DND-41 (cell line): ENCODE measurements at regions not wholly inside any gene's neighbourhood (a gene's known extent, or its start where the extent isn't known, plus 50 kb on each side); places are given as distances from the start of the nearest gene placed in this dataset.

ENCODE experiments used
- ATAC-seq: fragments of 200-7000 bp; cut with Tn5 transposase; 3 replicates; pipeline ENCODE4 v1.9.1; 2021; ENCODE audit warnings: low read depth; ENCODE audit not compliant: insufficient read depth
- DNase-seq: peaks from one replicate; pipeline ENCODE4 v3.0.0-alpha.2; 2020
- H2AFZ ChIP-seq: 2 replicates; pipeline ENCODE4 v1.6.0; 2012; ENCODE audit warnings: low read depth, low read length
- H3K27ac ChIP-seq: 2 replicates; pipeline ENCODE4 v1.5.1; 2012; ENCODE audit warnings: low read length, inconsistent platforms
- H3K27me3 ChIP-seq: fragments of 200-600 bp; sonication (generic); 2 replicates; pipeline ENCODE4 v1.6.0; 2012; ENCODE audit warnings: low read length, mild to moderate bottlenecking, inconsistent platforms; ENCODE audit not compliant: insufficient read depth, poor library complexity
- H3K36me3 ChIP-seq: 2 replicates; pipeline ENCODE4 v1.5.1; 2012; ENCODE audit warnings: low read length, inconsistent platforms; ENCODE audit not compliant: insufficient read depth
- H3K4me1 ChIP-seq: 2 replicates; pipeline ENCODE4 v1.5.1; 2012; ENCODE audit warnings: mild to moderate bottlenecking, low read length; ENCODE audit not compliant: insufficient read depth
- H3K4me2 ChIP-seq: 2 replicates; pipeline ENCODE4 v1.6.0; 2012; ENCODE audit warnings: mild to moderate bottlenecking, moderate library complexity, low read length, inconsistent platforms; ENCODE audit not compliant: insufficient read depth
- H3K4me3 ChIP-seq, 2 experiments: fragments of 200-600 bp in 1 of 2; shearing (Covaris generic) in 1 of 2; 2 replicates each; pipeline ENCODE4 v1.5.1; 2012 to 2016; ENCODE audit warnings: inconsistent platforms in 2 of 2, low read length in 2 of 2, mild to moderate bottlenecking in 2 of 2, low read depth in 1 of 2, moderate library complexity in 1 of 2
- H3K79me2 ChIP-seq: 2 replicates; pipeline ENCODE4 v1.6.0; 2012; ENCODE audit warnings: low read length, inconsistent platforms; ENCODE audit not compliant: insufficient read depth
- H3K9ac ChIP-seq: 2 replicates; pipeline ENCODE4 v1.6.0; 2012; ENCODE audit warnings: low read depth, mild to moderate bottlenecking, inconsistent platforms, low read length, moderate library complexity
- H3K9me3 ChIP-seq: 2 replicates; pipeline ENCODE4 v1.5.1; 2012; ENCODE audit warnings: low read length, moderate library complexity, mild to moderate bottlenecking, inconsistent platforms; ENCODE audit not compliant: insufficient read depth, severe bottlenecking
- H4K20me1 ChIP-seq: 2 replicates; pipeline ENCODE4 v1.6.0; 2012; ENCODE audit warnings: low read length; ENCODE audit not compliant: insufficient read depth
- CTCF ChIP-seq: IDR thresholded peaks from 2 replicates; pipeline ENCODE4 v1.5.1; 2012; ENCODE audit warnings: borderline replicate concordance, low read length, moderate library complexity, mild to moderate bottlenecking; ENCODE audit not compliant: poor library complexity, severe bottlenecking; ENCODE audit errors: extremely low read depth
- EZH2 ChIP-seq: IDR thresholded peaks from 3 replicates; pipeline ENCODE4 v1.6.1; 2012; ENCODE audit warnings: borderline replicate concordance, low read depth, mild to moderate bottlenecking, moderate library complexity, low read length, inconsistent platforms; ENCODE audit not compliant: severe bottlenecking

- H3K27me3 ChIP-seq: peaks cover 18% of the 10 kb centered on the region
- H3K79me2 ChIP-seq: no peaks in the 10 kb centered on the region
- no peak overlapping the region for H2AFZ ChIP-seq
- H3K4me2 ChIP-seq: no peak overlapping the region
- no peak overlapping the region for H3K9ac ChIP-seq
- H3K4me1 ChIP-seq: peaks cover 17% of the 10 kb centered on the region
- H3K9me3 ChIP-seq: no peaks in the 10 kb centered on the region
- no peak overlapping the region for H3K4me3 ChIP-seq
- H3K36me3 ChIP-seq: no peaks in the 10 kb centered on the region
- no peaks in the 10 kb centered on the region for H4K20me1 ChIP-seq
- DNase-seq (no peak), ATAC-seq (no peak)
- no peak overlapping the region for H3K27ac ChIP-seq
- no peak for TF ChIP-seq CTCF
- TF ChIP-seq EZH2: no peak
Measured at GRCh38 chr7:155362380-155363145, 64.9 kb downstream of the INSIG1 start.

- no peak for TF ChIP-seq CTCF
- no peak for TF ChIP-seq EZH2
- no peak overlapping the region for H2AFZ ChIP-seq
- DNase-seq: no peak
- no peak overlapping the region for H3K4me2 ChIP-seq
- no peak overlapping the region for H3K27ac ChIP-seq
- no peaks in the 10 kb centered on the region for H3K9me3 ChIP-seq
- H3K4me1 ChIP-seq: peaks cover 17% of the 10 kb centered on the region
- no peak overlapping the region for H3K4me3 ChIP-seq
- H3K79me2 ChIP-seq: no peaks in the 10 kb centered on the region
- ATAC-seq: no peak
- no peak overlapping the region for H3K9ac ChIP-seq
- peaks cover 18% of the 10 kb centered on the region for H3K27me3 ChIP-seq
- no peaks in the 10 kb centered on the region for H3K36me3 ChIP-seq
- H4K20me1 ChIP-seq: no peaks in the 10 kb centered on the region
Measured at GRCh38 chr7:155363146-155363539, 65.5 kb downstream of the INSIG1 start.

- Histone ChIP-seq H3K27me3 (peaks cover 18% of the 10 kb centered on the region), H3K79me2 (no peaks in the 10 kb centered on the region), H3K36me3 (no peaks in the 10 kb centered on the region), H3K4me1 (peaks cover 17% of the 10 kb centered on the region), H3K27ac (no peak overlapping the region), H2AFZ (no peak overlapping the region), H3K4me3 (no peak overlapping the region), H3K4me2 (no peak overlapping the region), H3K9ac (no peak overlapping the region), H4K20me1 (no peaks in the 10 kb centered on the region), H3K9me3 (no peaks in the 10 kb centered on the region)
- no peak for TF ChIP-seq EZH2
- TF ChIP-seq CTCF: peak; percentile 35
- ATAC-seq (peak; percentile 67), DNase-seq (peak; percentile 56)
Measured at GRCh38 chr7:155363852-155364600, 66.3 kb downstream of the INSIG1 start.
